CD14-positive monocyte (primary cell): ENCODE measurements at regions not wholly inside any gene's neighbourhood (a gene's known extent, or its start where the extent isn't known, plus 50 kb on each side); places are given as distances from the start of the nearest gene placed in this dataset.
A peak's percentile ranks its signal among the peaks of the same experiment; 100 is the strongest.

ENCODE experiments used
- DNase-seq, 3 donors: peaks; one replicate each; pipeline ENCODE4 v3.0.0-alpha.2; 2011 to 2022
- H2AFZ ChIP-seq: 2 replicates; pipeline ENCODE4 v1.6.0; 2012; ENCODE audit warnings: mild to moderate bottlenecking, low read depth, low read length, inconsistent platforms; ENCODE audit not compliant: insufficient read depth, poor library complexity, severe bottlenecking
- H3K27ac ChIP-seq, 2 donors: 1 replicate in 1 of 2; 2 replicates in 1 of 2; pipeline ENCODE4 v1.5.1; 2012 to 2013; ENCODE audit warnings: low read length in 2 of 2, control low read depth in 1 of 2, inconsistent platforms in 1 of 2, low read depth in 1 of 2, mild to moderate bottlenecking in 1 of 2
- H3K27me3 ChIP-seq, 2 donors: one replicate each; pipeline versions ENCODE4 v1.6.0 to v1.6.1; 2011 to 2013; ENCODE audit warnings: low read length in 2 of 2; ENCODE audit not compliant: control insufficient read depth in 2 of 2, insufficient read depth in 2 of 2
- H3K36me3 ChIP-seq, 2 donors: replicated peaks in 1 of 2; 1 replicate in 1 of 2; 2 replicates in 1 of 2; pipeline versions ENCODE4 v1.5.1 to v1.6.1; 2012 to 2013; ENCODE audit warnings: low read length in 2 of 2, control low read depth in 1 of 2, inconsistent platforms in 1 of 2, mild to moderate bottlenecking in 1 of 2; ENCODE audit not compliant: insufficient read depth in 2 of 2, control insufficient read depth in 1 of 2
- H3K4me1 ChIP-seq, 2 donors: 1 replicate in 1 of 2; 2 replicates in 1 of 2; pipeline versions ENCODE4 v1.5.1 to v1.6.1; 2012 to 2013; ENCODE audit warnings: low read length in 2 of 2, control low read depth in 1 of 2, inconsistent platforms in 1 of 2, mild to moderate bottlenecking in 1 of 2, moderate library complexity in 1 of 2; ENCODE audit not compliant: insufficient read depth in 2 of 2, control insufficient read depth in 1 of 2
- H3K4me2 ChIP-seq: replicated peaks from 2 replicates; pipeline ENCODE3; 2012; ENCODE audit warnings: low read length, moderate library complexity, mild to moderate bottlenecking; ENCODE audit not compliant: poor library complexity, severe bottlenecking; ENCODE audit errors: extremely low read depth
- H3K4me3 ChIP-seq, 3 experiments: fragments of 200-600 bp in 1 of 3; sonication (generic) in 1 of 3; replicated peaks in 1 of 3; 1 replicate in 2 of 3; 2 replicates in 1 of 3; pipeline ENCODE4 v1.5.1; 2011 to 2013; ENCODE audit warnings: low read length in 3 of 3, mild to moderate bottlenecking in 3 of 3, control low read depth in 2 of 3, low read depth in 2 of 3, inconsistent platforms in 1 of 3, moderate library complexity in 1 of 3
- H3K79me2 ChIP-seq: 2 replicates; pipeline ENCODE4 v1.6.0; 2012; ENCODE audit warnings: mild to moderate bottlenecking, control low read depth, inconsistent platforms, low read length, moderate library complexity; ENCODE audit not compliant: insufficient read depth
- H3K9ac ChIP-seq: 2 replicates; pipeline ENCODE4 v1.6.0; 2017; ENCODE audit warnings: low read length, mild to moderate bottlenecking; ENCODE audit not compliant: insufficient read depth, poor library complexity, severe bottlenecking
- H3K9me3 ChIP-seq, 2 donors: replicated peaks in 1 of 2; 1 replicate in 1 of 2; 2 replicates in 1 of 2; pipeline versions ENCODE4 v1.5.1 to v1.6.1; 2012 to 2013; ENCODE audit warnings: low read length in 2 of 2, control low read depth in 1 of 2; ENCODE audit not compliant: control insufficient read depth in 1 of 2, insufficient read depth in 1 of 2
- H4K20me1 ChIP-seq: 2 replicates; pipeline ENCODE4 v1.6.0; 2012; ENCODE audit warnings: mild to moderate bottlenecking, low read length, control low read depth, moderate library complexity; ENCODE audit not compliant: insufficient read depth
- H3K27ac Mint-ChIP-seq, 7 donors: one replicate each; pipeline ENCODE4 v1.8.0; 2020; ENCODE audit warnings: mild to moderate bottlenecking in 7 of 7, mixed read lengths in 7 of 7, moderate library complexity in 6 of 7, inconsistent platforms in 2 of 7
- H3K27me3 Mint-ChIP-seq, 3 donors: one replicate each; pipeline ENCODE4 v1.8.0; 2021 to 2022; ENCODE audit warnings: low read depth in 3 of 3, mild to moderate bottlenecking in 3 of 3, mixed read lengths in 3 of 3, moderate library complexity in 3 of 3, inconsistent platforms in 1 of 3
- H3K36me3 Mint-ChIP-seq, 2 donors: one replicate each; pipeline ENCODE4 v1.8.0; 2020; ENCODE audit warnings: mixed read lengths in 2 of 2, inconsistent platforms in 1 of 2, mild to moderate bottlenecking in 1 of 2
- H3K4me1 Mint-ChIP-seq: one replicate; pipeline ENCODE4 v1.8.0; 2020; ENCODE audit warnings: mild to moderate bottlenecking, mixed read lengths
- H3K4me3 Mint-ChIP-seq, 2 donors: one replicate each; pipeline ENCODE4 v1.8.0; 2020; ENCODE audit warnings: mild to moderate bottlenecking in 2 of 2, mixed read lengths in 2 of 2, moderate library complexity in 1 of 2
- H3K9me3 Mint-ChIP-seq, 7 donors: one replicate each; pipeline ENCODE4 v1.8.0; 2020 to 2022; ENCODE audit warnings: mixed read lengths in 7 of 7, mild to moderate bottlenecking in 6 of 7, moderate library complexity in 6 of 7, inconsistent platforms in 2 of 7
- WGBS: methylation state at CpG from one replicate; pipeline ENCODE4 v1.1.5; 2013; ENCODE audit warnings: missing lambda C conversion rate; ENCODE audit not compliant: insufficient coverage; 5-methylcytosine and 5-hydroxymethylcytosine counted together
- intact Hi-C, 2 donors: fragments of 100-400 bp; cut with micrococcal nuclease; formaldehyde crosslinking; loops; one replicate each; pipeline versions ENCODE4 v1.15.0 to v1.15.1; 2023
- TF ChIP-seq, protein P1 (sequence below): fragments of 200-600 bp; IDR thresholded peaks from one replicate; pipeline ENCODE4 v1.8.0; 2022; ENCODE audit warnings: antibody characterized with exemption, mild to moderate bottlenecking

DNA sequence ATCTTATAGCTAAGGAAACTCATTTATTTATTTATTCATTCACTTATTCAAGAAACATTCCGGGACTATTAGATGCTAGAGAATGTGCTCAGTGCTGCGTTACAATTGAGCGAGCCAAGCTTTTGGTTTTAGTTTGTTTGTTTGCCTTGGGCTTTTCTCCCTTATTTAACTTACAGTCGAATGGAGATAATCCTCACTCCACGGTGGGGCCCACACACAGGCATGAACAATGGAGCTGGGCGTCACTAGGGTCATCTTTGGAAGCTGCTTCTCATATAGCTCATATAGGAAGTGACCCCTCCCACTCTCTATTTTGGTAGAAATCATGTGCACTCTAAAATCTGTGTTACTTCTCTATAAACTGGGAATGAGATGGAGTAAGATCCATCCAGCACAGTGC lies 210.0 kb downstream of the TMEM114 start:
- H3K4me1 Mint-ChIP-seq: no peaks in the 10 kb centered on the region
- H3K4me2 ChIP-seq: no peak overlapping the region
- H2AFZ ChIP-seq: no peak overlapping the region
- TF ChIP-seq, protein P1, sequence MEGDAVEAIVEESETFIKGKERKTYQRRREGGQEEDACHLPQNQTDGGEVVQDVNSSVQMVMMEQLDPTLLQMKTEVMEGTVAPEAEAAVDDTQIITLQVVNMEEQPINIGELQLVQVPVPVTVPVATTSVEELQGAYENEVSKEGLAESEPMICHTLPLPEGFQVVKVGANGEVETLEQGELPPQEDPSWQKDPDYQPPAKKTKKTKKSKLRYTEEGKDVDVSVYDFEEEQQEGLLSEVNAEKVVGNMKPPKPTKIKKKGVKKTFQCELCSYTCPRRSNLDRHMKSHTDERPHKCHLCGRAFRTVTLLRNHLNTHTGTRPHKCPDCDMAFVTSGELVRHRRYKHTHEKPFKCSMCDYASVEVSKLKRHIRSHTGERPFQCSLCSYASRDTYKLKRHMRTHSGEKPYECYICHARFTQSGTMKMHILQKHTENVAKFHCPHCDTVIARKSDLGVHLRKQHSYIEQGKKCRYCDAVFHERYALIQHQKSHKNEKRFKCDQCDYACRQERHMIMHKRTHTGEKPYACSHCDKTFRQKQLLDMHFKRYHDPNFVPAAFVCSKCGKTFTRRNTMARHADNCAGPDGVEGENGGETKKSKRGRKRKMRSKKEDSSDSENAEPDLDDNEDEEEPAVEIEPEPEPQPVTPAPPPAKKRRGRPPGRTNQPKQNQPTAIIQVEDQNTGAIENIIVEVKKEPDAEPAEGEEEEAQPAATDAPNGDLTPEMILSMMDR: no peak
- no peaks in the 10 kb centered on the region for H3K36me3 Mint-ChIP-seq
- peaks cover 5% of the 10 kb centered on the region in 2 donors for H3K9me3 ChIP-seq
- peak overlapping the region in 1 of 7 donors; percentile 9 for H3K27ac Mint-ChIP-seq
- DNase-seq: no peak
- no peaks in the 10 kb centered on the region for H3K79me2 ChIP-seq
- no peak overlapping the region for H3K9ac ChIP-seq
- H4K20me1 ChIP-seq: no peaks in the 10 kb centered on the region
- H3K4me1 ChIP-seq: no peaks in the 10 kb centered on the region
- no peaks in the 10 kb centered on the region for H3K27me3 ChIP-seq
- no peak overlapping the region for H3K27ac ChIP-seq
- peaks cover 0 to 2% (median 0%) of the 10 kb centered on the region in 3 donors for H3K27me3 Mint-ChIP-seq
- H3K36me3 ChIP-seq: no peaks in the 10 kb centered on the region
- no peak overlapping the region for H3K4me3 ChIP-seq
- H3K4me3 Mint-ChIP-seq: no peak overlapping the region
- WGBS: no CpG with 5 or more reads among the region's 6 CpGs
- peaks cover 0 to 9% (median 4%) of the 10 kb centered on the region in 7 donors for H3K9me3 Mint-ChIP-seq
- intact Hi-C loops: no loop called here

DNA sequence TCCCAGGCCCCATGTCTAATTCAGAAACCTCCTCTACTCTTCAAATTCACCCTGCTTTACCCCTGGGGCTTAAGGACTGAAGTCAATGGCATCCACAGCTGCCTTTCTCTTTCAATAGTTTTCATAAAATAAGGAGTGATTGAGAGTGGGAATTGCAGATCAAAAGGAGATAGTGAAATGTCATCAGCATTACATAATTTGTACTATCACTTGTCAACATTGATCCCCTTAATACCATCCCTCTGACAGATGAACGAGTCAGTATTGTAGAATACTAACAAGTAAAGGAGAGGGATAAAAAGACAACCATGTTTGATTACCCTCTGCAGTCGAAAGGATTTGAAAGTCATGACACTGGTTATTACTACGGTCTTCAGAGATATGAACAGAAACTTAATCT lies 212.4 kb downstream of the TMEM114 start:
- Histone ChIP-seq H3K4me2 (no peak overlapping the region), H3K36me3 (no peaks in the 10 kb centered on the region), H3K9ac (no peak overlapping the region), H3K79me2 (no peaks in the 10 kb centered on the region), H3K9me3 (peaks cover 5% of the 10 kb centered on the region in 2 donors), H3K27ac (no peak overlapping the region), H3K27me3 (no peaks in the 10 kb centered on the region), H2AFZ (no peak overlapping the region), H4K20me1 (no peaks in the 10 kb centered on the region), H3K4me1 (no peaks in the 10 kb centered on the region), H3K4me3 (no peak overlapping the region)
- TF ChIP-seq, protein P1: no peak
- intact Hi-C loops: no loop called here
- DNase-seq: no peak
- Mint-ChIP-seq H3K36me3 (no peaks in the 10 kb centered on the region), H3K4me1 (no peaks in the 10 kb centered on the region), H3K4me3 (no peak overlapping the region), H3K27me3 (peaks cover 0 to 2% (median 0%) of the 10 kb centered on the region in 3 donors), H3K27ac (no peak overlapping the region), H3K9me3 (peaks cover 0 to 10% (median 4%) of the 10 kb centered on the region in 7 donors)
- WGBS: no CpG with 5 or more reads among the region's 3 CpGs
